Erythroblast (primary cell): ENCODE measurements at regions not wholly inside any gene's neighbourhood (a gene's known extent, or its start where the extent isn't known, plus 50 kb on each side); places are given as distances from the start of the nearest gene placed in this dataset.

Experiments
- DNase-seq, 2 experiments: peaks; one replicate each; lab custom pipeline; 2025; lab: John Stamatoyannopoulos, UW
- GATA1 ChIP-seq: IDR thresholded peaks from 2 replicates; pipeline ENCODE4 v1.6.1; 2011; ENCODE audit warnings: low read depth, mild to moderate bottlenecking, control low read depth, low read length, moderate library complexity
- POLR2A ChIP-seq: IDR thresholded peaks from 2 replicates; pipeline ENCODE4 v1.6.1; 2011; ENCODE audit warnings: mild to moderate bottlenecking, low read length

- DNase-seq = no peak
- TF ChIP-seq POLR2A (no peak), GATA1 (no peak)
Measured at GRCh38 chr10:54904833-54905232, 103.8 kb upstream of the PCDH15 start.

- no peak for DNase-seq
- no peak for TF ChIP-seq POLR2A
- no peak for TF ChIP-seq GATA1
Measured at GRCh38 chr10:54903745-54904144, 102.7 kb upstream of the PCDH15 start.

GRCh38 chr10:54900584-54900983, 99.6 kb upstream of the PCDH15 start:
- TF ChIP-seq POLR2A = no peak
- TF ChIP-seq GATA1 = no peak
- DNase-seq = no peak

GRCh38 chr10:54880996-54881395, 80.0 kb upstream of the PCDH15 start:
- no peak for TF ChIP-seq POLR2A
- no peak for DNase-seq

GRCh38 chr10:54869022-54869421, 68.0 kb upstream of the PCDH15 start:
- DNase-seq = no peak
- TF ChIP-seq GATA1 = no peak
- TF ChIP-seq POLR2A = no peak

- no peak for DNase-seq
- no peak for TF ChIP-seq GATA1
- no peak for TF ChIP-seq POLR2A
Measured at GRCh38 chr10:54866666-54867065, 65.6 kb upstream of the PCDH15 start.

GRCh38 chr10:54854843-54855242, 53.8 kb upstream of the PCDH15 start:
- no peak for DNase-seq
- TF ChIP-seq GATA1 (no peak), POLR2A (no peak)

GRCh38 chr10:54854389-54854788, 53.4 kb upstream of the PCDH15 start:
- no peak for TF ChIP-seq GATA1
- DNase-seq = no peak

- no peak for TF ChIP-seq GATA1
- no peak for TF ChIP-seq POLR2A
- DNase-seq = no peak
Measured at GRCh38 chr10:54853883-54854282, 52.9 kb upstream of the PCDH15 start.
